ENCODE measurements at regions not wholly inside any gene's neighbourhood (a gene's known extent, or its start where the extent isn't known, plus 50 kb on each side); places are given as distances from the start of the nearest gene placed in this dataset.

GRCh38 chr12:71024281-71024680, 103.7 kb upstream of the PTPRR start:
- no peaks in the 10 kb centered on the region for H3K9me3 Mint-ChIP-seq
- DNase-seq (ENCODE audit: low read depth, low spot score), result no peak
- H3K36me3 Mint-ChIP-seq (ENCODE audit: low read depth), result no peaks in the 10 kb centered on the region
- H3K4me1 Mint-ChIP-seq, result no peaks in the 10 kb centered on the region
- TF ChIP-seq, protein P1, sequence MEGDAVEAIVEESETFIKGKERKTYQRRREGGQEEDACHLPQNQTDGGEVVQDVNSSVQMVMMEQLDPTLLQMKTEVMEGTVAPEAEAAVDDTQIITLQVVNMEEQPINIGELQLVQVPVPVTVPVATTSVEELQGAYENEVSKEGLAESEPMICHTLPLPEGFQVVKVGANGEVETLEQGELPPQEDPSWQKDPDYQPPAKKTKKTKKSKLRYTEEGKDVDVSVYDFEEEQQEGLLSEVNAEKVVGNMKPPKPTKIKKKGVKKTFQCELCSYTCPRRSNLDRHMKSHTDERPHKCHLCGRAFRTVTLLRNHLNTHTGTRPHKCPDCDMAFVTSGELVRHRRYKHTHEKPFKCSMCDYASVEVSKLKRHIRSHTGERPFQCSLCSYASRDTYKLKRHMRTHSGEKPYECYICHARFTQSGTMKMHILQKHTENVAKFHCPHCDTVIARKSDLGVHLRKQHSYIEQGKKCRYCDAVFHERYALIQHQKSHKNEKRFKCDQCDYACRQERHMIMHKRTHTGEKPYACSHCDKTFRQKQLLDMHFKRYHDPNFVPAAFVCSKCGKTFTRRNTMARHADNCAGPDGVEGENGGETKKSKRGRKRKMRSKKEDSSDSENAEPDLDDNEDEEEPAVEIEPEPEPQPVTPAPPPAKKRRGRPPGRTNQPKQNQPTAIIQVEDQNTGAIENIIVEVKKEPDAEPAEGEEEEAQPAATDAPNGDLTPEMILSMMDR (conservative IDR thresholded peaks at IDR 0.05), result no peak
- H3K27me3 Mint-ChIP-seq (ENCODE audit: low read depth), result no peaks in the 10 kb centered on the region
- no peak overlapping the region for H3K27ac Mint-ChIP-seq (ENCODE audit: unreplicated experiment)
- no peak overlapping the region for H3K4me3 Mint-ChIP-seq

- H3K36me3 Mint-ChIP-seq (ENCODE audit: low read depth), result no peaks in the 10 kb centered on the region
- no peaks in the 10 kb centered on the region for H3K4me1 Mint-ChIP-seq
- no peaks in the 10 kb centered on the region for H3K9me3 Mint-ChIP-seq
- no peak overlapping the region for H3K27ac Mint-ChIP-seq (ENCODE audit: unreplicated experiment)
- TF ChIP-seq, protein P1 (conservative IDR thresholded peaks at IDR 0.05), result no peak
- H3K4me3 Mint-ChIP-seq, result no peak overlapping the region
- DNase-seq (ENCODE audit: low read depth, low spot score), result no peak
- no peaks in the 10 kb centered on the region for H3K27me3 Mint-ChIP-seq (ENCODE audit: low read depth)
Measured at GRCh38 chr12:71021491-71021890, 101.0 kb upstream of the PTPRR start.

GRCh38 chr12:71019282-71019831, 98.8 kb upstream of the PTPRR start:
- TF ChIP-seq, protein P1 (conservative IDR thresholded peaks at IDR 0.05), result no peak
- no peaks in the 10 kb centered on the region for H3K9me3 Mint-ChIP-seq
- H3K27me3 Mint-ChIP-seq (ENCODE audit: low read depth), result no peaks in the 10 kb centered on the region
- DNase-seq (ENCODE audit: low read depth, low spot score), result no peak
- no peak overlapping the region for H3K4me3 Mint-ChIP-seq
- no peaks in the 10 kb centered on the region for H3K4me1 Mint-ChIP-seq
- H3K36me3 Mint-ChIP-seq (ENCODE audit: low read depth), result no peaks in the 10 kb centered on the region
- no peak overlapping the region for H3K27ac Mint-ChIP-seq (ENCODE audit: unreplicated experiment)

GRCh38 chr12:71018682-71019081, 98.1 kb upstream of the PTPRR start:
- H3K4me1 Mint-ChIP-seq, result no peaks in the 10 kb centered on the region
- no peak overlapping the region for H3K4me3 Mint-ChIP-seq

DNA sequence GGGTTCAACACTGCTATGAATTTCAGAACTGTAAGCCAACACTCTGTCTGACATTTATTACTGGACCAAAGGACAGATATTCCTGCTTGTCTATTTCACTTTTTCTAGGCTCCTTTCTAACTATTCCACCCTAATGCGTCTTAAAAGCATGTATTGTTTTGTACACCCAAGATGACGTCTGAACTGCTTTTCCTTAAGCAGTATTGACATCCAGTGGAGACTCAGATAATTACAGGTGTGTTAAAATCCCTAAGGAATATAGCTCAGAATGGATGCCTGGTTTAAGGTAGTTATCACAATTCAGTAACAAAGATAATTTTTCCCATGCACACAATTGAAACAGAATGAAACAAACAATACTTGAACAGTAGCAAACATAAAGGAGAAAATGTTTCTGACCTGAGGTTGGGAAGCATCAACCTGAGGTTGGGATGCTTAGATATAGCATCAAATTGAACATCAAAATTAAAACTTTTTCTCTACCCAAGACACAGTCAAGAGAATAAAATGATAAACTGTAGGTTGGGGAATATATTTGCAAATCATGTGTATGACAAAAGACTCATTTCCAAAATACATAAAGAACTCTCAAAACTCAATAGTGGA, 93.7 kb upstream of the PTPRR start:
- Mint-ChIP-seq H3K4me1 (no peaks in the 10 kb centered on the region), H3K36me3 (ENCODE audit: low read depth) (no peaks in the 10 kb centered on the region), H3K27ac (ENCODE audit: unreplicated experiment) (no peak overlapping the region), H3K27me3 (ENCODE audit: low read depth) (no peaks in the 10 kb centered on the region), H3K9me3 (no peaks in the 10 kb centered on the region), H3K4me3 (no peak overlapping the region)
- DNase-seq (ENCODE audit: low read depth, low spot score), result no peak
- TF ChIP-seq, protein P1 (conservative IDR thresholded peaks at IDR 0.05), result peak; percentile 53

More at GRCh38 chr12:71018682-71019081, 98.1 kb upstream of the PTPRR start:
- DNase-seq (ENCODE audit: low read depth, low spot score), result no peak
- no peaks in the 10 kb centered on the region for H3K9me3 Mint-ChIP-seq
- H3K27ac Mint-ChIP-seq (ENCODE audit: unreplicated experiment), result no peak overlapping the region
- no peaks in the 10 kb centered on the region for H3K27me3 Mint-ChIP-seq (ENCODE audit: low read depth)
- no peaks in the 10 kb centered on the region for H3K36me3 Mint-ChIP-seq (ENCODE audit: low read depth)
- TF ChIP-seq, protein P1 (conservative IDR thresholded peaks at IDR 0.05), result no peak
